Embryonic facial prominence (tissue), 1 donor: ENCODE measurements at regions not wholly inside any gene's neighbourhood (a gene's known extent, or its start where the extent isn't known, plus 50 kb on each side); places are given as distances from the start of the nearest gene placed in this dataset.

Source experiments
- DNase-seq: peaks from one replicate; pipeline ENCODE4 v3.0.0-alpha.2; 2016; ENCODE audit errors: extremely low spot score

- no peak for DNase-seq
Observed at GRCh38 chr18:56173542-56174220, 464.7 kb downstream of the TXNL1 start.

GRCh38 chr18:56172527-56172926, 465.9 kb downstream of the TXNL1 start:
- DNase-seq: no peak

GRCh38 chr18:56171848-56172247, 466.5 kb downstream of the TXNL1 start:
- no peak for DNase-seq

- DNase-seq: no peak
Observed at GRCh38 chr18:56168049-56168781, 470.2 kb downstream of the TXNL1 start.

GRCh38 chr18:56167366-56167765, 471.0 kb downstream of the TXNL1 start:
- DNase-seq: no peak

- no peak for DNase-seq
Observed at GRCh38 chr18:56166914-56167313, 471.5 kb downstream of the TXNL1 start.

GRCh38 chr18:56165601-56166355, 472.6 kb downstream of the TXNL1 start:
- DNase-seq: no peak

- DNase-seq: no peak
Observed at GRCh38 chr18:56162311-56163265, 475.8 kb downstream of the TXNL1 start.

GRCh38 chr18:56161566-56162260, 476.7 kb downstream of the TXNL1 start:
- DNase-seq: no peak

GRCh38 chr18:56158676-56159075, 479.7 kb downstream of the TXNL1 start:
- DNase-seq: no peak

- no peak for DNase-seq
Observed at GRCh38 chr18:56157541-56157940, 480.9 kb downstream of the TXNL1 start.

GRCh38 chr18:56152551-56153310, 485.7 kb downstream of the TXNL1 start:
- no peak for DNase-seq

- DNase-seq: no peak
Observed at GRCh38 chr18:56148373-56148772, 490.0 kb downstream of the TXNL1 start.

GRCh38 chr18:56146565-56146964, 491.8 kb downstream of the TXNL1 start:
- DNase-seq: no peak

GRCh38 chr18:56142001-56142400, 496.4 kb downstream of the TXNL1 start:
- DNase-seq: no peak

GRCh38 chr18:56139792-56140254, 498.6 kb downstream of the TXNL1 start:
- no peak for DNase-seq

- DNase-seq: no peak
Observed at GRCh38 chr18:56139372-56139771, 499.0 kb downstream of the TXNL1 start.

GRCh38 chr18:56136105-56136504, 502.3 kb downstream of the TXNL1 start:
- DNase-seq: no peak

GRCh38 chr18:56130481-56130880, 507.9 kb downstream of the TXNL1 start:
- DNase-seq: no peak

- DNase-seq: no peak
Observed at GRCh38 chr18:56128153-56128791, 510.1 kb downstream of the TXNL1 start.
